A549 (cell line): ENCODE measurements at regions not wholly inside any gene's neighbourhood (a gene's known extent, or its start where the extent isn't known, plus 50 kb on each side); places are given as distances from the start of the nearest gene placed in this dataset.

ENCODE experiments used
- ATAC-seq, 2 experiments: fragments of 200-7000 bp in 1 of 2; fragments of >200 bp in 1 of 2; cut with Nextera tagmentation in 1 of 2; cut with Tn5 transposase in 1 of 2; 3 replicates each; pipeline versions ENCODE4 v1.8.0 to v1.9.1; 2018 to 2020; ENCODE audit warnings: mild to moderate bottlenecking in 1 of 2, moderate library complexity in 1 of 2
- CTCF ChIA-PET: fragments of 300-600 bp; sonication (Branson Sonifier 250); formaldehyde crosslinking; extraction: SDS; loops from one replicate; lab custom pipeline; 2021; ENCODE audit warnings: antibody characterized with exemption, inconsistent platforms; lab: Yijun Ruan, JAX
- POLR2A ChIA-PET: fragments of 350-600 bp; formaldehyde crosslinking; extraction: SDS; loops from one replicate; lab custom pipeline; 2021; ENCODE audit warnings: antibody characterized with exemption, inconsistent platforms; lab: Yijun Ruan, JAX
- DNase-seq, 2 experiments: peaks; one replicate each; pipeline versions ENCODE4 v3.0.0 to v3.0.0-alpha.2; 2011 to 2016; ENCODE audit warnings: low read depth in 1 of 2, low spot score in 1 of 2
- FAIRE-seq: peaks from 2 replicates; lab custom pipeline; 2011; peaks lifted over from hg19 to GRCh38; lab: Jason Lieb, UNC
- H3K27ac ChIP-seq, 2 experiments: fragments of >200 bp; sonication (Bioruptor Twin); formaldehyde crosslinking; 3 replicates each; pipeline ENCODE4 v1.5.1; 2016 to 2017
- H3K4me1 ChIP-seq: fragments of >200 bp; sonication (Bioruptor Twin); formaldehyde crosslinking; 3 replicates; pipeline ENCODE4 v1.6.1; 2016
- H3K4me2 ChIP-seq: fragments of >200 bp; sonication (Bioruptor Twin); formaldehyde crosslinking; 3 replicates; pipeline ENCODE4 v1.6.1; 2016
- H3K4me3 ChIP-seq: fragments of >200 bp; sonication (Bioruptor Twin); formaldehyde crosslinking; 3 replicates; pipeline ENCODE4 v1.5.1; 2016
- H3K9me3 ChIP-seq: fragments of >200 bp; sonication (Bioruptor Twin); formaldehyde crosslinking; 3 replicates; pipeline ENCODE4 v1.6.1; 2016
- BCL3 ChIP-seq: fragments of >200 bp; sonication (Bioruptor Twin); formaldehyde crosslinking; IDR thresholded peaks from 3 replicates; pipeline ENCODE4 v1.6.1; 2016
- CBX8 ChIP-seq: fragments of 200-600 bp; sonication (generic); IDR thresholded peaks from 2 replicates; pipeline ENCODE4 v1.6.1; 2016
- CEBPB ChIP-seq, 2 experiments: fragments of >200 bp in 1 of 2; sonication (Bioruptor Twin) in 1 of 2; formaldehyde crosslinking in 1 of 2; IDR thresholded peaks; 2 replicates each; pipeline ENCODE4 v1.6.1; 2012 to 2016
- CHD2 ChIP-seq: fragments of 150-350 bp; IDR thresholded peaks from 2 replicates; pipeline ENCODE4 v1.6.1; 2014; ENCODE audit warnings: low read length; ENCODE audit not compliant: partially characterized antibody
- EHF ChIP-seq: fragments of 250-450 bp; sonication (Bioruptor Pico); IDR thresholded peaks from 2 replicates; pipeline ENCODE4 v1.5.0; 2020; ENCODE audit warnings: mild to moderate bottlenecking
- FOXS1 ChIP-seq: fragments of 250-450 bp; sonication (Bioruptor Pico); IDR thresholded peaks from 2 replicates; pipeline ENCODE4 v1.5.0; 2020; ENCODE audit warnings: mild to moderate bottlenecking, moderate library complexity
- GATA3 ChIP-seq: IDR thresholded peaks from 2 replicates; pipeline ENCODE4 v1.6.1; 2012; ENCODE audit warnings: borderline replicate concordance
- HDAC2 ChIP-seq: fragments of 200-600 bp; sonication (generic); IDR thresholded peaks from 2 replicates; pipeline ENCODE4 v1.6.1; 2016
- HEYL ChIP-seq: fragments of 250-450 bp; sonication (Bioruptor Pico); IDR thresholded peaks from 2 replicates; pipeline ENCODE4 v1.8.0; 2021; ENCODE audit warnings: mild to moderate bottlenecking, moderate library complexity
- HMGXB4 ChIP-seq: fragments of 250-450 bp; sonication (Bioruptor Pico); IDR thresholded peaks from 2 replicates; pipeline ENCODE4 v1.5.0; 2021; ENCODE audit warnings: mild to moderate bottlenecking, moderate library complexity, borderline replicate concordance
- HOXA7 ChIP-seq: fragments of 250-450 bp; sonication (Bioruptor Pico); IDR thresholded peaks from 2 replicates; pipeline ENCODE4 v1.5.0; 2020; ENCODE audit warnings: mild to moderate bottlenecking, moderate library complexity
- JUNB ChIP-seq: fragments of >200 bp; sonication (Bioruptor Twin); formaldehyde crosslinking; IDR thresholded peaks from 2 replicates; pipeline ENCODE4 v1.6.1; 2016
- NPAS2 ChIP-seq: fragments of 250-450 bp; sonication (Bioruptor Pico); IDR thresholded peaks from 2 replicates; pipeline ENCODE4 v1.8.0; 2022; ENCODE audit warnings: mild to moderate bottlenecking, moderate library complexity, borderline replicate concordance
- RAD21 ChIP-seq, 2 experiments: fragments of >200 bp in 1 of 2; sonication (Bioruptor Twin) in 1 of 2; formaldehyde crosslinking in 1 of 2; IDR thresholded peaks in 1 of 2; conservative IDR thresholded peaks in 1 of 2; 2 replicates in 1 of 2; 3 replicates in 1 of 2; pipeline ENCODE4 v1.6.1; 2012 to 2018; ENCODE audit warnings: inconsistent platforms in 1 of 2
- RARB ChIP-seq: fragments of 250-450 bp; sonication (Bioruptor Pico); IDR thresholded peaks from 2 replicates; pipeline ENCODE4 v1.8.0; 2021; ENCODE audit warnings: mild to moderate bottlenecking, moderate library complexity
- RCOR1 ChIP-seq: fragments of 150-350 bp; IDR thresholded peaks from 2 replicates; pipeline ENCODE4 v1.6.1; 2014; ENCODE audit warnings: antibody characterized with exemption, low read length, low read depth
- RFX5 ChIP-seq: fragments of 450-650 bp; IDR thresholded peaks from 2 replicates; pipeline ENCODE4 v1.7.1; 2014; ENCODE audit warnings: antibody characterized with exemption, mild to moderate bottlenecking, moderate library complexity
- SREBF2 ChIP-seq: fragments of 450-650 bp; IDR thresholded peaks from 2 replicates; pipeline ENCODE4 v1.6.1; 2014; ENCODE audit warnings: mild to moderate bottlenecking, moderate library complexity
- TFCP2L1 ChIP-seq: fragments of 250-450 bp; sonication (Bioruptor Pico); IDR thresholded peaks from 2 replicates; pipeline ENCODE4 v1.5.0; 2021; ENCODE audit warnings: mild to moderate bottlenecking
- TP53 ChIP-seq: fragments of 250-450 bp; sonication (Bioruptor Pico); IDR thresholded peaks from 2 replicates; pipeline ENCODE4 v1.5.0; 2021; ENCODE audit warnings: mild to moderate bottlenecking, moderate library complexity
- ZFP36 ChIP-seq: fragments of 450-650 bp; IDR thresholded peaks from 2 replicates; pipeline ENCODE4 v1.6.1; 2014; ENCODE audit warnings: borderline replicate concordance; ENCODE audit not compliant: partially characterized antibody
- ZSCAN20 ChIP-seq: fragments of 250-450 bp; sonication (Bioruptor Pico); IDR thresholded peaks from 2 replicates; pipeline ENCODE4 v1.8.0; 2022; ENCODE audit warnings: mild to moderate bottlenecking, moderate library complexity
- whole genome bisulfite sequencing: methylation state at CpG from one replicate; pipeline ENCODE4 v1.1.6; 2017; ENCODE audit errors: missing lambda C conversion rate; 5-methylcytosine and 5-hydroxymethylcytosine counted together
- TF ChIP-seq, protein P1 (sequence below): fragments of 250-450 bp; sonication (Bioruptor Pico); IDR thresholded peaks from 2 replicates; pipeline ENCODE4 v1.5.0; 2020; ENCODE audit warnings: low read depth, mild to moderate bottlenecking, moderate library complexity
- TF ChIP-seq, protein P2 (sequence below): IDR thresholded peaks from 2 replicates; pipeline ENCODE4 v1.6.1; 2012
- TF ChIP-seq, protein P3 (sequence below): fragments of 200-600 bp; sonication (generic); IDR thresholded peaks from 2 replicates; pipeline ENCODE4 v1.6.1; 2016; ENCODE audit warnings: antibody characterized with exemption, mild to moderate bottlenecking, moderate library complexity
- TF ChIP-seq, protein P4 (sequence below): IDR thresholded peaks from 2 replicates; pipeline ENCODE4 v1.6.1; 2012; ENCODE audit warnings: low read depth, borderline replicate concordance

DNA sequence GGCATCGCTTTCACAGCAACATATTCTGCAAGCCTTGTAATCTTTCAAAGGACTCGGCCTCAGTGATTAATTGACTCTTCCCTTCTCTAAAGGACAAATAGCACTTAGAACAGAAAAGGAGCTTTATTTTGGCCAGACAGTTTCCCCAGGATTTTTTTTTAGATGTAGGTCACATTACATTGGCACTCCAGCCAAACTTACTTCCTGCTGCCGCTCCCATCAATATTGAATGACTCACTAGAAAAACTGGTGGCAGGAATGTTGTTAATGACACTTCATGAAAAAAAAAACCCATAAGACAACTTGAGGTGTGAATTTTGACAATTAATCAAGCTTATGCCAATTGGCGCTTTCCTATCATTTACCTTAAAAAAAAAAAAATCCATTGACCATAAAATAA is 432.6 kb downstream of the TOX3 start:
- DNase-seq: peak in 1 of 2 experiments; percentile 7
- POLR2A ChIA-PET: no interaction called here
- CTCF ChIA-PET: interaction anchor here (0.6 kb wide), 1 partner anchor 822 kb away, joined by 3 read pairs; no protein-coding TSS in a partner anchor
- TF ChIP-seq CBX8 (no peak), ZFP36 (no peak), TFCP2L1 (CRISPR knock-in tag) (no peak), HEYL (CRISPR knock-in tag) (no peak), HMGXB4 (CRISPR knock-in tag) (no peak), NPAS2 (CRISPR knock-in tag) (no peak), SREBF2 (no peak), RAD21 (conservative IDR thresholded peaks at IDR 0.05 in 1 of 2, IDR thresholded peaks at IDR 0.05 in 1 of 2) (no peak), FOXS1 (CRISPR knock-in tag) (no peak), HOXA7 (no peak), CEBPB (IDR thresholded peaks at IDR 0.05) (no peak), JUNB (no peak), TP53 (CRISPR knock-in tag) (no peak), RCOR1 (no peak), BCL3 (no peak), EHF (CRISPR knock-in tag) (no peak)
- TF ChIP-seq, protein P1, sequence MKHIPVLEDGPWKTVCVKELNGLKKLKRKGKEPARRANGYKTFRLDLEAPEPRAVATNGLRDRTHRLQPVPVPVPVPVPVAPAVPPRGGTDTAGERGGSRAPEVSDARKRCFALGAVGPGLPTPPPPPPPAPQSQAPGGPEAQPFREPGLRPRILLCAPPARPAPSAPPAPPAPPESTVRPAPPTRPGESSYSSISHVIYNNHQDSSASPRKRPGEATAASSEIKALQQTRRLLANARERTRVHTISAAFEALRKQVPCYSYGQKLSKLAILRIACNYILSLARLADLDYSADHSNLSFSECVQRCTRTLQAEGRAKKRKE (CRISPR knock-in tag): no peak
- TF ChIP-seq, protein P2, sequence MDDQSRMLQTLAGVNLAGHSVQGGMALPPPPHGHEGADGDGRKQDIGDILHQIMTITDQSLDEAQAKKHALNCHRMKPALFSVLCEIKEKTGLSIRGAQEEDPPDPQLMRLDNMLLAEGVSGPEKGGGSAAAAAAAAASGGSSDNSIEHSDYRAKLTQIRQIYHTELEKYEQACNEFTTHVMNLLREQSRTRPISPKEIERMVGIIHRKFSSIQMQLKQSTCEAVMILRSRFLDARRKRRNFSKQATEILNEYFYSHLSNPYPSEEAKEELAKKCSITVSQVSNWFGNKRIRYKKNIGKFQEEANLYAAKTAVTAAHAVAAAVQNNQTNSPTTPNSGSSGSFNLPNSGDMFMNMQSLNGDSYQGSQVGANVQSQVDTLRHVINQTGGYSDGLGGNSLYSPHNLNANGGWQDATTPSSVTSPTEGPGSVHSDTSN: no peak
- 18% methylated on average over 4 of the region's 4 CpGs for WGBS
- ATAC-seq: no peak
- Histone ChIP-seq H3K4me1 (no peaks in the 10 kb centered on the region), H3K4me3 (no peak overlapping the region), H3K27ac (no peak overlapping the region), H3K4me2 (no peak overlapping the region), H3K9me3 (peaks cover 3% of the 10 kb centered on the region; the same call in 1 of the 3 replicates)
- FAIRE-seq: no peak

GRCh38 chr16:52113533-52114183 is 433.3 kb downstream of the TOX3 start:
- POLR2A ChIA-PET: no interaction called here
- DNase-seq (no peak), FAIRE-seq (no peak), ATAC-seq (no peak)
- Histone ChIP-seq H3K27ac (no peak overlapping the region), H3K4me3 (no peak overlapping the region), H3K9me3 (no peaks in the 10 kb centered on the region), H3K4me2 (no peak overlapping the region), H3K4me1 (no peaks in the 10 kb centered on the region)
- CTCF ChIA-PET: no interaction called here
- WGBS: 7% methylated on average over 2 of the region's 2 CpGs
- TF ChIP-seq FOXS1 (CRISPR knock-in tag): no peak
- no peak for TF ChIP-seq HDAC2
- no peak for TF ChIP-seq CBX8
- TF ChIP-seq, protein P3, sequence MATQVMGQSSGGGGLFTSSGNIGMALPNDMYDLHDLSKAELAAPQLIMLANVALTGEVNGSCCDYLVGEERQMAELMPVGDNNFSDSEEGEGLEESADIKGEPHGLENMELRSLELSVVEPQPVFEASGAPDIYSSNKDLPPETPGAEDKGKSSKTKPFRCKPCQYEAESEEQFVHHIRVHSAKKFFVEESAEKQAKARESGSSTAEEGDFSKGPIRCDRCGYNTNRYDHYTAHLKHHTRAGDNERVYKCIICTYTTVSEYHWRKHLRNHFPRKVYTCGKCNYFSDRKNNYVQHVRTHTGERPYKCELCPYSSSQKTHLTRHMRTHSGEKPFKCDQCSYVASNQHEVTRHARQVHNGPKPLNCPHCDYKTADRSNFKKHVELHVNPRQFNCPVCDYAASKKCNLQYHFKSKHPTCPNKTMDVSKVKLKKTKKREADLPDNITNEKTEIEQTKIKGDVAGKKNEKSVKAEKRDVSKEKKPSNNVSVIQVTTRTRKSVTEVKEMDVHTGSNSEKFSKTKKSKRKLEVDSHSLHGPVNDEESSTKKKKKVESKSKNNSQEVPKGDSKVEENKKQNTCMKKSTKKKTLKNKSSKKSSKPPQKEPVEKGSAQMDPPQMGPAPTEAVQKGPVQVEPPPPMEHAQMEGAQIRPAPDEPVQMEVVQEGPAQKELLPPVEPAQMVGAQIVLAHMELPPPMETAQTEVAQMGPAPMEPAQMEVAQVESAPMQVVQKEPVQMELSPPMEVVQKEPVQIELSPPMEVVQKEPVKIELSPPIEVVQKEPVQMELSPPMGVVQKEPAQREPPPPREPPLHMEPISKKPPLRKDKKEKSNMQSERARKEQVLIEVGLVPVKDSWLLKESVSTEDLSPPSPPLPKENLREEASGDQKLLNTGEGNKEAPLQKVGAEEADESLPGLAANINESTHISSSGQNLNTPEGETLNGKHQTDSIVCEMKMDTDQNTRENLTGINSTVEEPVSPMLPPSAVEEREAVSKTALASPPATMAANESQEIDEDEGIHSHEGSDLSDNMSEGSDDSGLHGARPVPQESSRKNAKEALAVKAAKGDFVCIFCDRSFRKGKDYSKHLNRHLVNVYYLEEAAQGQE: no peak
- TF ChIP-seq, protein P4, sequence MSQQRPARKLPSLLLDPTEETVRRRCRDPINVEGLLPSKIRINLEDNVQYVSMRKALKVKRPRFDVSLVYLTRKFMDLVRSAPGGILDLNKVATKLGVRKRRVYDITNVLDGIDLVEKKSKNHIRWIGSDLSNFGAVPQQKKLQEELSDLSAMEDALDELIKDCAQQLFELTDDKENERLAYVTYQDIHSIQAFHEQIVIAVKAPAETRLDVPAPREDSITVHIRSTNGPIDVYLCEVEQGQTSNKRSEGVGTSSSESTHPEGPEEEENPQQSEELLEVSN: no peak
- no peak for TF ChIP-seq JUNB
- no peak for TF ChIP-seq CEBPB (IDR thresholded peaks at IDR 0.05)
- TF ChIP-seq ZSCAN20 (CRISPR knock-in tag): no peak
- no peak for TF ChIP-seq HEYL (CRISPR knock-in tag)
- TF ChIP-seq RARB (CRISPR knock-in tag): no peak
- no peak for TF ChIP-seq CHD2
- no peak for TF ChIP-seq HMGXB4 (CRISPR knock-in tag)
- TF ChIP-seq RFX5: no peak
- no peak for TF ChIP-seq GATA3
